ENCODE measurements at regions not wholly inside any gene's neighbourhood (a gene's known extent, or its start where the extent isn't known, plus 50 kb on each side); places are given as distances from the start of the nearest gene placed in this dataset.

- Histone ChIP-seq H3K4me3 (IDR thresholded peaks at IDR 0.05; ENCODE audit: insufficient read depth, low read depth, low read length) (no peak overlapping the region), H3K4me1 (ENCODE audit: low read depth, poor library complexity, severe bottlenecking) (no peaks in the 10 kb centered on the region), H3K4me2 (no peak overlapping the region), H3K36me3 (ENCODE audit: insufficient read depth) (no peaks in the 10 kb centered on the region), H2AFZ (ENCODE audit: low read depth) (no peak overlapping the region), H3K79me2 (ENCODE audit: insufficient read depth, low read depth) (no peaks in the 10 kb centered on the region), H4K20me1 (ENCODE audit: insufficient read depth) (no peaks in the 10 kb centered on the region), H3K9ac (no peak overlapping the region), H3K27ac (no peak overlapping the region), H3K27me3 (ENCODE audit: insufficient read depth, low read depth) (no peaks in the 10 kb centered on the region; the same call in 1 of the 2 replicates)
- no peak for TF ChIP-seq CTCF (conservative IDR thresholded peaks at IDR 0.05; ENCODE audit: low read depth, low read length)
Measured at GRCh38 chr14:101371799-101372793, 189.2 kb upstream of the DIO3 start.

DNA sequence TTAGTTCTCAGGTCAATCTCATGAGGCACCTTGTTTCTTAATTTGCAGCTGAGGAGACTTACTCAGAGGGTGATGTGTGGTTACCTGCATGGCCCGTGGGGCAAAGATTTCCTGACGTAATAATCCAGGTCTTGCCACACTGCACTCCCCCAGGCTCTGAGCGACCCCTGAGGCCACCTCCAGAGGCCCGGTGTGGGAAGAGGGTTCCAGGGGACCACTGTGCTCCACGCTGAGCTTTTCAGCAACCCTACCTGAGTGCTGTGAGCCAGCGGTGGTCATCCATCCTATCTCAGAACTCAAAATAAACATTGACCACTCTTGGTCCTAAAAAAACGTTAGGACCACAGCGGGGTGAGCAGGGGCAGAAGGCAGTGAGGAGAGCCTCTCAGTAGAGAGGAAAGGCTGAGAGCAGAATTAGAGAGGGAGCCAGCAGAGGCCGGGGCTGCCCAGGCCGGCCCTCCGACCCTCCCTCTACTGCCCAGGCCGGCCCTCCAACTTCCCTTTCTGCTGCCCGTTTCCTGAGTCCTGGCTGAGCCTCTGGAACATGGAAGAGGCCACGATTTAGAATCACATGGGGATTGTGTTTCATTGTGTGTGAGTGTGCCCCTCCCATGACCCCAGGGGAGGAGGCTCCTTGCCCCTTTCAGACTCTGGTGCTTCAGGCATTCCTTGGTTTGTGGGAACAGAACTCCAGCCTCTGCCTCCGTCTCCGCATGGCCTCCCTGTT is 188.2 kb upstream of the DIO3 start:
- Histone ChIP-seq H2AFZ (ENCODE audit: low read depth) (no peak overlapping the region), H4K20me1 (ENCODE audit: insufficient read depth) (no peaks in the 10 kb centered on the region), H3K27ac (no peak overlapping the region), H3K9ac (no peak overlapping the region), H3K4me3 (IDR thresholded peaks at IDR 0.05; ENCODE audit: insufficient read depth, low read depth, low read length) (no peak overlapping the region), H3K27me3 (ENCODE audit: insufficient read depth, low read depth) (no peaks in the 10 kb centered on the region; the same call in 1 of the 2 replicates), H3K36me3 (ENCODE audit: insufficient read depth) (no peaks in the 10 kb centered on the region), H3K79me2 (ENCODE audit: insufficient read depth, low read depth) (no peaks in the 10 kb centered on the region), H3K4me1 (ENCODE audit: low read depth, poor library complexity, severe bottlenecking) (no peaks in the 10 kb centered on the region), H3K4me2 (no peak overlapping the region)
- TF ChIP-seq CTCF (conservative IDR thresholded peaks at IDR 0.05; ENCODE audit: low read depth, low read length) = no peak

GRCh38 chr14:101373690-101374295 is 187.5 kb upstream of the DIO3 start:
- no peaks in the 10 kb centered on the region for H3K4me1 ChIP-seq (ENCODE audit: low read depth, poor library complexity, severe bottlenecking)
- TF ChIP-seq CTCF (conservative IDR thresholded peaks at IDR 0.05; ENCODE audit: low read depth, low read length) = no peak
- H2AFZ ChIP-seq (ENCODE audit: low read depth) = no peak overlapping the region
- no peak overlapping the region for H3K9ac ChIP-seq
- H3K4me3 ChIP-seq (IDR thresholded peaks at IDR 0.05; ENCODE audit: insufficient read depth, low read depth, low read length) = no peak overlapping the region
- H4K20me1 ChIP-seq (ENCODE audit: insufficient read depth) = no peaks in the 10 kb centered on the region
- H3K36me3 ChIP-seq (ENCODE audit: insufficient read depth) = no peaks in the 10 kb centered on the region
- H3K27me3 ChIP-seq (ENCODE audit: insufficient read depth, low read depth) = no peaks in the 10 kb centered on the region; the same call in 1 of the 2 replicates
- no peak overlapping the region for H3K27ac ChIP-seq
- no peaks in the 10 kb centered on the region for H3K79me2 ChIP-seq (ENCODE audit: insufficient read depth, low read depth)
- no peak overlapping the region for H3K4me2 ChIP-seq
